G401 (cell line): ENCODE measurements at regions not wholly inside any gene's neighbourhood (a gene's known extent, or its start where the extent isn't known, plus 50 kb on each side); places are given as distances from the start of the nearest gene placed in this dataset.

Experiments used
- DNase-seq: peaks from one replicate; pipeline ENCODE4 v3.0.0-alpha.2; 2015; ENCODE audit warnings: low spot score
- in situ Hi-C: cut with HindIII; loops from 2 replicates; pipeline ENCODE4 v1.10.0; 2016; ENCODE audit warnings: low sequenced_read_pairs, mixed read lengths

- peak; percentile 4 for DNase-seq
- in situ Hi-C loops: no loop called here
These were observed 241.2 kb downstream of the BCOR start for GRCh38 chrX:39856472-39857121.

GRCh38 chrX:39857780-39858179 lies 240.0 kb downstream of the BCOR start:
- in situ Hi-C loops: no loop called here
- DNase-seq: no peak

GRCh38 chrX:39859991-39860861 lies 237.5 kb downstream of the BCOR start:
- in situ Hi-C loops: no loop called here
- DNase-seq: no peak

GRCh38 chrX:39862963-39863362 lies 234.8 kb downstream of the BCOR start:
- in situ Hi-C loops: no loop called here
- DNase-seq: no peak

GRCh38 chrX:39866229-39866628 lies 231.5 kb downstream of the BCOR start:
- no peak for DNase-seq
- in situ Hi-C loops: no loop called here

GRCh38 chrX:39869846-39870601 lies 227.7 kb downstream of the BCOR start:
- in situ Hi-C loops: no loop called here
- DNase-seq: no peak

GRCh38 chrX:39871648-39872047 lies 226.1 kb downstream of the BCOR start:
- in situ Hi-C loops: no loop called here
- DNase-seq: no peak

- in situ Hi-C loops: no loop called here
- no peak for DNase-seq
These were observed 224.6 kb downstream of the BCOR start for GRCh38 chrX:39873117-39873516.

- in situ Hi-C loops: no loop called here
- DNase-seq: no peak
These were observed 223.4 kb downstream of the BCOR start for GRCh38 chrX:39874202-39874816.

- DNase-seq: no peak
- in situ Hi-C loops: no loop called here
These were observed 221.7 kb downstream of the BCOR start for GRCh38 chrX:39875834-39876628.

GRCh38 chrX:39877905-39878304 lies 219.9 kb downstream of the BCOR start:
- in situ Hi-C loops: no loop called here
- DNase-seq: no peak

- in situ Hi-C loops: no loop called here
- DNase-seq: no peak
These were observed 214.1 kb downstream of the BCOR start for GRCh38 chrX:39883666-39884065.

GRCh38 chrX:39886282-39886681 lies 211.5 kb downstream of the BCOR start:
- DNase-seq: no peak
- in situ Hi-C loops: no loop called here

- in situ Hi-C loops: no loop called here
- no peak for DNase-seq
These were observed 209.0 kb downstream of the BCOR start for GRCh38 chrX:39888730-39889129.

- in situ Hi-C loops: no loop called here
- no peak for DNase-seq
These were observed 208.1 kb downstream of the BCOR start for GRCh38 chrX:39889704-39890103.

- in situ Hi-C loops: no loop called here
- DNase-seq: no peak
These were observed 207.0 kb downstream of the BCOR start for GRCh38 chrX:39890807-39891206.

- in situ Hi-C loops: no loop called here
- DNase-seq: no peak
These were observed 206.0 kb downstream of the BCOR start for GRCh38 chrX:39891781-39892180.

GRCh38 chrX:39893417-39894338 lies 204.1 kb downstream of the BCOR start:
- DNase-seq: no peak
- in situ Hi-C loops: no loop called here
